ENCODE measurements at regions not wholly inside any gene's neighbourhood (a gene's known extent, or its start where the extent isn't known, plus 50 kb on each side); places are given as distances from the start of the nearest gene placed in this dataset.
"Not testable (repeated sequence)": the region's sequence is repeated elsewhere in the genome, so short reads cannot be mapped to it uniquely, and the experiment has no call there.

DNA sequence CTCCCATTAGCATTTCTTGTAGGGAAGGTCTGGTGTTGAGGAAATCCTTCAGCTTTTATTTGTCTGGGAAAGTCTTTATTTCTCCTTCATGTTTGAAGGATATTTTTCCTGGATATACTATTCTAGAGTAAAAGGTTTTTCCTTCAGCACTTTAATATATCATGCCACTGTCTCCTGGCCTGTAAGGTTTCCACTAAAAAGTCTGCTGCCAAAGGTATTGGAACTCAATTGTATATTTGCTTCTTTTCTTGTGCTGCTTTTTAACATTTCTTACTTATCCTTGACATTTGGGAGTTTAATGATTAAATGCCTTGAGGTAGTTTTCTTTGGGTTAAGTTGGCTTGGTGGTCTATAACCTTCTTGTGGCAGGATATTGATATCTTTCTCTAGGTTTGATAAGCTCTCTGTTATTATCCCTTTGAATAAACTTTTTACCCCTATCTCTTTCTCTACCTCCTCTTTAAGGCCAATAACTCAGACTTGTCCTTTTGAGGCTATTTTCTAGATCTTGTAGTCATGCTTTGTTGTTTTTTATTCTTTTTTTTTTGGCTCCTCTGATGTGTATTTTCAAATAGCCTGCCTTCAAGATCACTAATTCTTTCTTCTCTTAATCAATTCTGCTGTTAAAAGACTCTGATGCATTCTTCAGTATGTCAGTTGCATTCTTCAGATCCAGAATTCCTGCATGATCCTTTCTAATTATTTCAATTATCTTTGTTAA, 225.0 kb upstream of the ZNF217 start:
- no peak for DNase-seq (ENCODE audit: low read depth)

DNA sequence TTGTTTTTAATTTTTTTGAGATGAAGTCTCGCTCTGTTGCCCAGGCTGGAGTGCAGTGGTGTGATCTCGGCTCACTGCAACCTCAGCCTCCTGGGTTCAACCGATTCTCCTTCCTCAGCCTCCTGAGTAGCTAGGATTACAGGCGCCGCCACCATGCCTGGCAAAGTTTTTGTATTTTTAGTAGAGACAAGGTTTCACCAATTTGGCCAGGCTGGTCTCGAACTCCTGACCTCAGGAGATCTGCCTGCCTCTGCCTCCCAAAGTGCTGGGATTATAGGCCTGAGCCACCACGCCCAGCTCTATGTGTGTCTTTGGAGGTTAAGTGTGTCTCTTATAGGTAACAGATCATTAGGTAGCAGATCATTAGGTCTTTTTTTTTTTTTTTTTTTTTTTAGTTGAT, 223.9 kb upstream of the ZNF217 start:
- not testable (repeated sequence) for DNase-seq (ENCODE audit: low read depth)

DNA sequence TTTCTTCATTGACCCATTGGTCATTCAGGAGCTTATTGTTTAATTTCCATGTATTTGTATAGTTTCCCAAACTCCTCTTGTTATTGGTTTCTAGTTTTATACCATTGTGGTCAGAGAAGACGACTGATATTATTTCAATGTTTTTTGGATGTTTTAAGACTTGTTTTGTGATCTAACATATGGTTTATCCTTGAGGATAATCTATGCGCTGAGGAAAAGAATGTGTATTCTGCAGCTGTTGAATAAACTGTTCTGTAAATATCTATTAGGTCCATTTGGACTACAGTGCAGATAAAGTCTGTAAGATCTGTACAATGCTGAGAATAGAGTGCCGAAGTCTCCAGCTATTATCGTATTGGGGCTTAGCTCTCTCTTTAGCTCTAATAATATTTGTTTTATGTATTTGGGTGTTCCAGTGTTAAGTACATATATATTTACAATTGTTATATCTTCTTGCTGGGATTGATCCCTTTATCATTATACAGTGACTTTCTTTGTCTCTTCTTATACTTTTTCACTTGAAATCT, 223.3 kb upstream of the ZNF217 start:
- no peak for DNase-seq (ENCODE audit: low read depth)

GRCh38 chr20:53815509-53815908, 221.9 kb upstream of the ZNF217 start:
- no peak for DNase-seq (ENCODE audit: low read depth)

DNA sequence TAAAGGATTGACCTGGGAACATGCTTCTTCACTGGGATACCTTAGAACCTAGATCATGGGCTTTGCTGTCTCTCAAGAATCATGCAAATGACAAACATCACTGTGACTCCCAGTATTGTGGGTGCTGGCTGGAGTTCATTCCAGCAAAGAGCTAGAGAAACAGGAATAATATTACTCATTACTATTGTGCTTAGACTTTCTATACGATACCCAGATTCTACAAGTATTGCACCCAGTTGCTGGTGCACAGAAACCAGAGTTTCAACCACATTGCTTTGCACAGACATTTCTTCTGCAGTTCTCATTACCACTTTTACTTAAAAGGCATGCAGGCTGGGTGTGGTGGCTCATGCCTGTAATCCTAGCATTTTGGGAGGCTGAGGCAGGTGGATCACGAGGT, 220.4 kb upstream of the ZNF217 start:
- DNase-seq (ENCODE audit: low read depth), result no peak

- no peak for DNase-seq (ENCODE audit: low read depth)
Measured at GRCh38 chr20:53813636-53814035, 220.0 kb upstream of the ZNF217 start.

- no peak for DNase-seq (ENCODE audit: low read depth)
Measured at GRCh38 chr20:53811577-53811976, 217.9 kb upstream of the ZNF217 start.

GRCh38 chr20:53810661-53811355, 217.2 kb upstream of the ZNF217 start:
- no peak for DNase-seq (ENCODE audit: low read depth)

DNA sequence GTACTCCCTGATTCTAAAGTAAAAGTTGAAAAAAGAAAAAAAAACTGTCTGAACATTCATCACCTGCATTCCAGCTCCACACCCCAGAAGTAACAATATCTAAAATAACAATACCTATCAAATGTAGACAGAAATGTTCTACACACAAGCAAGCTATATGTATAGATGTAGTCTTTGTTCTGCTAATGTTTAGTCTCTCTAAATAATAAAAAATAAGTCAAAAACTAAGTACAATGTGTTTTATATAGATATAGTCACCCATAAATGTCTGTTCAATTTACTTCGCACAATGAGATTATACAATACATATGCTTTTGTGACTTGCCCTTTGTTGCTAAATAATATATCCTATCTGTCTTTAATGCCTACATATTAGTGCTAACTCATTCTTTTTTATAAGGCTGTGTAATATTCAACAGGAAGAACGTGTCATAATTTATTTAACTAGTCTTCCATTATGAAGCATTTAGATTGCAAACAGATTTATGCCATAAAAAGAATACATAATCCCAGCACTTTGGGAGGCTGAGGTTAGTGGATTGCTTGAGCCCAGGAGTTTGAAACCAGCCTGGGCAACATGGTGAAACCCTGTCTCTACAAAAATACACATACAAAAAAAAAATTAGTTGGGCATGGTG, 216.2 kb upstream of the ZNF217 start:
- DNase-seq (ENCODE audit: low read depth), result no peak

DNA sequence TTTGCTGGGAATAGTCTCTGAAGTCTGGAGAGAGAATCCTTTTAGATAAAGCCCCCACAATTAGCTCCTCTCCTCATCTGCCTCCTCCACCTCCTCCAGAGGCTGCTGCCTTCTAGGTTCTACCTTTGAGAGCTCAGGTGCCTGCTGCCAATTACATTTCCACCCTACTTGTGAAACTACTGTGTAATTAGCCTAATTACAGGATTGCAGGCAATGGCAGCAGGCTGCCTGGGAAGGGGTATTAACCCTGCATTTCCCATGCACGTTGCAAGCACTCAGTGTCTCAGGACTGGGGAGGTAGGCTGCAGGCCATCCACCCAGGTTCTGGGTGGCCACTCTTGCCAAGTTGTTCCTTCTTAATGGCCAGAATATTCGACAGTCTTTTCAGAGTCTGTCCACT, 215.6 kb upstream of the ZNF217 start:
- DNase-seq (ENCODE audit: low read depth), result no peak

DNA sequence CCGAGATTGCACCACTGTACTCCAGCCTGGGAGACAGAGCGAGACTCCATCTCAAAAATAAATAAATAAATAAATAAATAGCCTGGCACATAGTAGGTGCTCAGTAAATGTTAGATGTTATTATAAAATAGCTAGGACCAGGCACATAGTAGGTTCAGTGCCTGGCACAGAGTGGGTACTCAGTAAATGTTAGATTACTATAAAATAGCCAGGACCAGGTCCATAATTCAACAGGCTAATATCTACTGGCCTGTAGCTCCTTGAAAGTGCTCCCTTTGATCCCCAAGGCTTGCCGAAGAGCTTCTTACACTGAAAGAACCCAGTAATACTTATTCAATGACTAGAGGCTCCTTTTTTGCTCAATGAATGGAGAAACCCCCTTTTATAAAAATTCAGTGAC, 215.1 kb upstream of the ZNF217 start:
- DNase-seq (ENCODE audit: low read depth), result no peak

- DNase-seq (ENCODE audit: low read depth), result not testable (repeated sequence)
Measured at GRCh38 chr20:53808302-53808701, 214.7 kb upstream of the ZNF217 start.

- DNase-seq (ENCODE audit: low read depth), result no peak
Measured at GRCh38 chr20:53806683-53807401, 213.2 kb upstream of the ZNF217 start.

DNA sequence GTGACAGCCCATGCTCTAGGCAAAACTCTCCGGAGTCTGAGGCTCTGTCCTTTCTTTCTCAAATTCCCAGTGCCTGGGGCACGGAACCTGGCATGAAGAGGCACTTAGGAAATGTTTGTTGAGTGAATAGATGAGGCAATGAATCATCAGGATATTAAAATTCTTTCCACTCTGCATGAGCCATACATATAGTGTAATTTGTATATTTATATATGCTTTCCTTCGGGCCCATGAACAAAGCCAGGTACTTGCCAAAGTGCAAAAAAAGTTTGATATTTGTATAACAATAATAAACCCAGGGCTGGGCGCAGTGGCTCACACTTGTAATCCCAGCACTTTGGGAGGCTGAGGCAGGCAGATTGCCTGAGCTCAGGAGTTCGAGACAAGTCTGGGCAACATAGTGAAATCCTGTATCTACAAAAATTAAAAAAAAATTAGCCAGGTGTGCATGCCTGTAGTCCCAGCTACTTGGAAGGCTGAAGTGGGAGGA, 212.3 kb upstream of the ZNF217 start:
- no peak for DNase-seq (ENCODE audit: low read depth)

- DNase-seq (ENCODE audit: low read depth), result no peak
Measured at GRCh38 chr20:53804920-53805894, 211.6 kb upstream of the ZNF217 start.

DNA sequence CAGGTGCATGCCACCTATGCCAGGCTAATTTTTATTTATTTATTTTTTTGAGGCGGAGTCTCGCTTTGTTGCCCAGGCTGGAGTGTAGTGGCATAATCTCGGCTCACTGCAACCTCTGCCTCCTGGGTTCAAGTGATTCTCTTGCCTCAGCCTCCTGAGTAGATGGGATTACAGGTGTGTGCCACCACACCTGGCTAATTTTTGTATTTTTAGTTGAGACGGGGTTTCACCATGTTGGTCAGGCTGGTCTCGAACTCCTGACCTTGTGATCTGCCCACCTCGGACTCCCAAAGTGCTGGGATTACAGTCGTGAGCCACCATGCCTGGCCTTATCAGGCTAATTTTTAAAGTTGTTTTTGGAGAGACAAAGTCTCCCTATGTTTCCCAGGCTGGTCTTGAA, 210.7 kb upstream of the ZNF217 start:
- DNase-seq (ENCODE audit: low read depth), result not testable (repeated sequence)

- no peak for DNase-seq (ENCODE audit: low read depth)
Measured at GRCh38 chr20:53803492-53804155, 210.0 kb upstream of the ZNF217 start.

GRCh38 chr20:53801609-53802370, 208.2 kb upstream of the ZNF217 start:
- no peak for DNase-seq (ENCODE audit: low read depth)

- DNase-seq (ENCODE audit: low read depth), result no peak
Measured at GRCh38 chr20:53800883-53801604, 207.4 kb upstream of the ZNF217 start.

All from CMK (cell line).